GM21723 (cell line): ENCODE measurements at regions not wholly inside any gene's neighbourhood (a gene's known extent, or its start where the extent isn't known, plus 50 kb on each side); places are given as distances from the start of the nearest gene placed in this dataset.

Experiments used
- ATAC-seq: cut with Tn5 transposase; IDR thresholded peaks from one replicate; pipeline ENCODE4 v1.9.1; 2021; ENCODE audit warnings: mild to moderate bottlenecking, moderate library complexity; ENCODE audit not compliant: unreplicated experiment

DNA sequence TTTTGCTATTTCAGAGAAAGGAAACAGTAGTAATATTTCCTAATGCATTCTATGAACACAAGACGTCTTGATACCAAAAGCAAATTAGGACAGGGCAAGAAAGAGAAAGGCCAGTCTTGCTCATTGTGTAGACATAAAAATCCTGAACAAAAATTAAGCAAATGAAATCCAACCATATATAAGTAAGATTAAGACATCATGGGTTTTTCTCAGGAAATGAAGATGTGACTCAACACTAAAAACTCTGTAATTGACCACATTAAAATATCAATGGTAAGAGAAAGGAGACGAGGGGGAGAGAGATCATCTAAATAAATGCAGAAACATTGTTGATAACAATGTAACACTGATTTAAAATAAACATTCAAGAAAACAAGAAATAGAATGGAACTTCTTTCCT, 205.4 kb downstream of the SOD2 start:
- no peak for ATAC-seq

DNA sequence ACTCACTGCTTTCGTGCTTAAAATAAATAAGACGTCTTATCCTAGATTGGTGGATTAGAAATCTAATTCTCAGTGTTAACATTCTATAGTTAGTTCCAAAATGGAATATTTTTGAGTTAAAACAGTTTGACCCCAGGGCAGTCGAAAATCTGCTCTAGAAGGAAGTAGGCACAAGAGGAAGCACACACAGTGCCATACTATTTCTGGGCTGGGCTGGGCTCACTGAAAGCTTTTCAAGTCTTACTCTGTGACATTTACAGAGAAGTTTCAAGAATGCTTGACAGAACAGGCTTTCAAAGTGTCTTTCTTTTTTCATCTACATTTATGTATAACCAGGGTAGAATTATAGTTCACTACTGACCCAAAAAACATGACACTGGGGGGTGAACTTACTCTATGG, 209.8 kb downstream of the SOD2 start:
- ATAC-seq = no peak

- ATAC-seq = no peak
Measured at GRCh38 chr6:159481897-159482296, 211.1 kb downstream of the SOD2 start.

DNA sequence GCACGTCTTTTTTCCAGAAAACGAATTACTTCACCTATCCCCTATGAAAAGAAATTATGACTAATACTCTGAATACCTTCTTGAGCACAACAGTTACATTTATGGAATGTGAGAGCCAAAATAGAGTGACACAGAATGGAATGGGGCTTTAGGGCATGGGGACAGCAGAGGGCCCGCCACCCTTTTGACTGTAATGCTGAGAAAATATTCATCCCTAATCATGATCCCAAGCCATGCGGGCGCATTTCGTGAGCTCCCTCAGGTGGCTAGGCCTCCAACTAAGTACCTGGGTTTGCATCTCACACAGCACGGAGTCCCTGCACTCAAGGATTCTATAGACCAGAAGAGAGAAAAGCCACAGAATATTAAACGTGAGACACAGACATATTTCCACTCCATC, 212.6 kb downstream of the SOD2 start:
- no peak for ATAC-seq

DNA sequence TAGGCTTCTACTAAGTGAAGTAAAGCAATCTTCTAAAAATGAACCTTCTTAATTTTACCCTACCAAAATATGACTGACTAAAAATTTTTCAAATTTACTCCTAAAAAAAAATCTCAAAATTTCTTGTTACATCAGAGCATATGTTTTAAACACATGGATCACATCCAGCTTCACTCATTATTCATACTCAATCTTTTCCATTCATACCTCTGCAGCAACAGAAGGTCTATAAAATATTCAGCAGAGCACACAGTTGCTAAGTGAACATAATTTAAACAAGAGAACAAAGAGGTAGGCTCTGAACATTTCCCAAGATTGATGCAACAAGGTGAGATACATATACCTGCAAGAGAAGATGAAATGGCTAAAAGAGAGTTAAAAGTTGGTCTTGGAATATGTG, 213.9 kb downstream of the SOD2 start:
- ATAC-seq = no peak

- ATAC-seq = no peak
Measured at GRCh38 chr6:159473475-159474263, 219.4 kb downstream of the SOD2 start.

- ATAC-seq = no peak
Measured at GRCh38 chr6:159470397-159470796, 222.6 kb downstream of the SOD2 start.

DNA sequence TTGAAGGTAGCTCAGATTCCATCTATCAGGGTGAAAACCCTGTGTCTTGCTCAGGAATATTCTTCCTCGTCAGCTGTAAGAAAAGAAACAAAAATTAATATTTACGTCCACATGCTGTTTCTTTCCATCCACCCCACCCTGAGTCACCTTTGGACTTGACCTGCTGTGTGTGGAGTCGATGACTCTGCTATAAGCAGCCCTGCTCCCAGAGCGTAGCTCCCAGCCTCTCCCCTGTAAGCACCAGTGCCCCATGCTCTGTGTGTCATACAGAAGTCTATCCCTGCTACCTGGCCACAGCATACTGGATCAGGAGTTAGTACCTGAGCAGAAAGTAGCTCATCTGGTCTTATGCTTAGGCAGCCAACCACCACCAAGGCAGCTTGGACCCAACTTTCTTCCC, 223.6 kb downstream of the SOD2 start:
- no peak for ATAC-seq

DNA sequence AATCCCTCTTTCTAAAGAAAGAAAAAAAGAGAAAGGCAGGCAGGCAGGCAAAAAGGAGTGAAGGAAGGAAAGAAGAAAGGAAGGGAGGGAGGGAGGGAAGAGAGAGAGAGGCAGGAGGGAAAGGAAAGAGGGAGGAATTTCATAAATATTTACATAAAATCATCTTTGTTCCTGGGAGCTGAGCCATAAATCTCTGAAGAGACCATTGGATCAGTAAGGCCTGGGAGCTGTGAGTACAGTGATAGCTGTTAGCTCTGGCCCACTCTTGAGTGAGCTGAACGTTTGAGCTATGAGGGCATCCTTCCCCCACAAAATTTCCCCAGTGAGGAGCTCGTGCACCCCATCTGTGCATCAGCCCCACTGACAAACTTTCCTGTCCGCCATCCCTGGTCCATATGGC, 224.0 kb downstream of the SOD2 start:
- no peak for ATAC-seq

DNA sequence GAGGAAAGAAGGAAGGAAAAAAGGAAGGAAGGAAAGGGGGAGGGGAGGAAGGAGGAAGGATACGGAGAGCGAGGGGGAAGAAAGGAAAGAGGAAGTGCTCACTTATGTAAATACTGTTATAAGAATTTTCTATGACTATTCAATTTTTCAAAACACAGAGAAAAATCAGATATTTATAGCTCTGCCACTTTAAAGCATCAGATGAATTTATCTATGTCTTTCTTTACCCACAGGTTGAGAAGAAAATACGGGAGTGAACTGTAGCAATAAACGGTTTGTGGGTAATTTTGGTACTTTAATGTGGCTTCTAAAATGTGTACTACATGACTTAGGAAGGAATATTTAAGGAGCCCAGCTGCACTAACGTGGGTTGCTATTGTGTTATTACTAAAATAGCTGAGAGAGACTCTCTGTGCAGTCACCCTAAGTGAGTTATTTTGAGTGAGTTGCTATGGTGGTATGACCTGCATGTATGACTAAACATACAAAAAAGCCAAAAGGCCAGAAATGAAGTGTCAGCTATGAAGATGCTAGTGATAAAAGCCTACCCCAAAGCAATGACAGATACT, 225.5 kb downstream of the SOD2 start:
- ATAC-seq = peak; percentile 84

- peak; percentile 22 for ATAC-seq
Measured at GRCh38 chr6:159466926-159467325, 226.1 kb downstream of the SOD2 start.

DNA sequence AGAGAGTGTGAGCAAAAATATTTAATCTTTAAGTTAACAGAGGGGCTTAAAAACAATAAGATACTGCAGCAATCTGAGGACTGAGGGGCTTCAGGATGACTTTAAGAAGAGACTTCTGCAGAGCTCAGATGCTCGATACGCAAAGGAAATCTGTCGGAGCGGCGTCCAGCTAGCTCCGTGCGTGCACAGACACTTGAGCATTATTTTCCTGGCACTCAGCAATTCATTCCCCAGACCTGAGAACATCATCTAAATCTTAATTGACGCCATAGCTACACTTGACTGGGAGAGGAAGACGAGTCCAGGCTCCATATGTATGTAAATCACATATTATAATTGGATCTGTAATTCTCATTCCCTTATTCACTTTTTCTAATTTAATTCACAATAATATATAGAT, 228.2 kb downstream of the SOD2 start:
- no peak for ATAC-seq

DNA sequence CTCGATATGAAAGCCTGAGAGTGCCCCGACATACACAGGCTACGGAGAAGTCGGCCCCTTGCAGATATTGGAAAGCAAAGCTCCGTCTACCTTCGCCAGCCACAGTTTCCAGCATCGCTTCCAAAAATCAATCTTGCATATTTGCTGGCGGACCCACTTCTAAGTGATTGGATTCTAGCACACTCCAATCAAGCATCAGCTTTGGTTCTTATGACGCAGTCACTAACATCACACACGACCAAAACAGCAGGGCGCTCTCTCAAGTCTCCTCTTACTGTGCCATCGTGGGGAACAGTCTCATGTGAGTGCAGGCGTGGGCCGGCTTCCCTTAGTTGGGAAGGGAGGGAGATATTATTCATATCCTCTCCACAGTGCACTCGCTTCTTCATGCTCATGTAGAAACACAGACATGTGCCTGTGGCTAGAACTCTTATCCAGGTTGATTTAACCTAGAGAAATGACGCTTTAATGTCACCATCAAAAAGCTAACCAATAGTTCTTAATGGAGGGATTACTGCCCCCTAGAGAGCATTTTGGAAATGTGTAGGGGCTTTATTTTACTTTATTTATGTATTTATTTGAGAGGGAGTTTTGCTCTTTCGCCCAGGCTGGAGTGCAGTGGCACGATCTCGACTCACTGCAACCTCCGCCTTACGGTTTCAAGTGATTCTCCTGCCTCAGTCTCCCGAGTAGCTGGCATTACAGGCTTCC, 229.8 kb downstream of the SOD2 start:
- ATAC-seq = no peak

DNA sequence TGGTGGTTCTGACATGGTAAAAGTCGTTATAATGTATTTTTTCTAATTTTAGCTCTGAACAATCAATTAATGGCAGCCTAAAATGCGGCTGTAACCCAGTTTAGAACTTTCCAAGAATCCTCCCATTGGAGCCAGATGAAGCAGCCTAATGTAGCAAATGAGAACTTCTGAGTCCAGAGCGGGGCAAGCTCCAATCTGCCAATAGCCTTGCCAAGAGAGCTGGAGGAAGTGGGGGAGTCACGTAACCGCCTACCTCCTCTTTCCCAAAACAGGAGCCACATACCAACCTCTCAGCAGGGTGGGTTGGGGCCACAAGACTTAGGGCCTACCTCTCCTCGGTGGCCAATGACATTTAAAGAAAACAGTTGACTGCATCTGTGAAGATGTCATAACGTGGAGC, 230.6 kb downstream of the SOD2 start:
- ATAC-seq = no peak

DNA sequence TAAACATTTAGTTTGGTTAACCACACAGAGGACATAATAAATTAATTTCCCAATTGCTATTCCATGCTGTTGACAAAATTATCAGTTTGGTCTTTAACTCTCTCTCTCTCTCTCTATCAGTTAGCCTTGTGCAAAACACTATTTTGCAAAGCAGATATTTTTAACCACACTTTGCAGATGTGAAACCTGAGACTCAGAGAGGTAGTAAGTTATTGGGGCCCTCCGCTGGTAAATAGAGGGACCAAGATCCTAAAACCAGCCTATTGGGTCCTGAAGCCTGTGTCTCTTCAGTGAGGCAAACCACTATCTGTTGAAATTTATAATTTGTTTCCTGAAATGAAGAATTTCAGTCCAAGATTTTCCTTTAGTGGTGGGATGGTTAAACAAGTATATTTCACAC, 231.0 kb downstream of the SOD2 start:
- peak; percentile 98 for ATAC-seq

- ATAC-seq = no peak
Measured at GRCh38 chr6:159461266-159461665, 231.8 kb downstream of the SOD2 start.

DNA sequence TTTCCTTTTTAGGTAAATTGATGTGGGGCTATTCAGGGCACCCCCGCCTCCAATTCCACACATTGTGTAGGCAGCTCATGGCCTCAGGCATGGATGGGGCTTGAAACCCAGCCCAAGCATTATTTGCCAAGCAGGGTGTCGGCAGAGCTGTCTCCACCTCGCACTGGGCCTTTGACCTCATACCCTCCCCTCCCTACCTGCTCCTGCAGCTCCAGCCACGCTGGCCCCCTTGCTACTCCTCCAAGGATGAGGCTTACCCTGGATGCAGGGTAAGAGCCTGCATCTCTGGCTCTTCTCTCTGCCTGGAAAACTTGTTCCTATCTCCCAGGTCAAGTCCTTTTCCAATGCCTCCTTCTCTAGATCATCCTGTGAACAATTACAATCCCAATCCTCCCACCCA, 232.6 kb downstream of the SOD2 start:
- ATAC-seq = no peak

DNA sequence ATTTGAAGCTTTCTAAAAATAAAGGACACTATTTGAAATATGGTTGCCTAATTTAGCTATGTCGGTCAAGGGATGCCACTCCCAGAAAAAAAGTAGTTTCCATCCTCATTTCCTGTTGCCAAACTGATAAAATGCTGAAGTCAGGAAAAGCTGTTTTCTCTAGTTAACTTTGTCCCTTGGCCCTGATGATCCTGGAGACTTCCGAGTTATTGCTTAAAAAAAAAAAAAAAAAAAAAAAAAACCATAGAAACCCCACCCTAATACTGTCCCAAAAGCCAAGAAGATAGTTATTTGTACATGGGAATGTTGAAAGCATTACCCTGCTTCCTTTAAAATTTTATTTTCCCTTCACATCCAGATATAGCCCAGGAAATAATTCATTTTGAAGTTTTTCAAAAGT, 236.7 kb downstream of the SOD2 start:
- no peak for ATAC-seq

DNA sequence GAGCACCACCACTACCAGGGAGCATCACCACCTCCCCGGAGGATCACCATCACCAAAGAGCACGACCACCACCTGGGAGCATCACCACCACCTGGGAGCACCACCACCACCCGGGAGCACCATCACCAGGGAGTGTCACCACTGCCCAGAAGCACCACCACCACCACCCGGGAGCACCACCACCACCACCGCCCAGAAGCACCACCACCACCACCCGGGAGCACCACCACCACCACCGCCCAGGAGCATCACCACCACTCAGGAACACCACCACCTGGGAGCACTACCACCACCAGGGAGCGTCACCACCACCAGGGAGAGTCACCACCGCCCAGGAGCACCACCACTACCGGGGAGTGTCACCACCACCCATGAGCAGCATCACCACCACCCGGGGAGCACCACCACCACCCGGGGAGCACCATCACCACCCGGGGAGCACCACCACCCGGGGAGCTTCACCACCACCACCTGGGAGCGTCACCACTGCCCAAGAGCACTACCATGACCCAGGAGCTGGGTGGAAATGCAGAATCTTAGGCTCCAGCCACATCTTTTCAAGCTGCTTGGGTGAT, 237.3 kb downstream of the SOD2 start:
- no peak for ATAC-seq

- no peak for ATAC-seq
Measured at GRCh38 chr6:159450815-159451465, 242.1 kb downstream of the SOD2 start.

GRCh38 chr6:159446340-159446739, 246.7 kb downstream of the SOD2 start:
- ATAC-seq = no peak
